HCEC 1CT (cell line): ENCODE measurements at regions not wholly inside any gene's neighbourhood (a gene's known extent, or its start where the extent isn't known, plus 50 kb on each side); places are given as distances from the start of the nearest gene placed in this dataset.
"Not testable (repeated sequence)": the region's sequence is repeated elsewhere in the genome, so short reads cannot be mapped to it uniquely, and the experiment has no call there.

Source experiments
- DNase-seq: peaks from one replicate; pipeline ENCODE4 v3.0.0-alpha.2; 2017

- DNase-seq: no peak
These were observed 241.4 kb upstream of the DGKB start for GRCh38 chr7:15143936-15144335.

- no peak for DNase-seq
These were observed 240.6 kb upstream of the DGKB start for GRCh38 chr7:15143121-15143520.

GRCh38 chr7:15140431-15140830, 237.9 kb upstream of the DGKB start:
- no peak for DNase-seq

- no peak for DNase-seq
These were observed 229.1 kb upstream of the DGKB start for GRCh38 chr7:15131661-15132060.

- peak; percentile 80 for DNase-seq
These were observed 228.4 kb upstream of the DGKB start for GRCh38 chr7:15130666-15131541.

- no peak for DNase-seq
These were observed 226.2 kb upstream of the DGKB start for GRCh38 chr7:15128716-15129115.

- DNase-seq: not testable (repeated sequence)
These were observed 224.1 kb upstream of the DGKB start for GRCh38 chr7:15126653-15127052.

GRCh38 chr7:15123901-15124300, 221.3 kb upstream of the DGKB start:
- DNase-seq: no peak

- DNase-seq: peak; percentile 74
These were observed 211.2 kb upstream of the DGKB start for GRCh38 chr7:15113752-15114151.

- no peak for DNase-seq
These were observed 203.2 kb upstream of the DGKB start for GRCh38 chr7:15105711-15106110.

- no peak for DNase-seq
These were observed 202.0 kb upstream of the DGKB start for GRCh38 chr7:15104411-15105092.

- no peak for DNase-seq
These were observed 196.5 kb upstream of the DGKB start for GRCh38 chr7:15099074-15099473.

GRCh38 chr7:15096853-15097252, 194.3 kb upstream of the DGKB start:
- no peak for DNase-seq

- DNase-seq: no peak
These were observed 192.4 kb upstream of the DGKB start for GRCh38 chr7:15094989-15095388.

- no peak for DNase-seq
These were observed 185.2 kb upstream of the DGKB start for GRCh38 chr7:15087771-15088170.

GRCh38 chr7:15086862-15087261, 184.3 kb upstream of the DGKB start:
- no peak for DNase-seq

- no peak for DNase-seq
These were observed 183.6 kb upstream of the DGKB start for GRCh38 chr7:15086131-15086611.

GRCh38 chr7:15085366-15085765, 182.8 kb upstream of the DGKB start:
- no peak for DNase-seq

- no peak for DNase-seq
These were observed 181.8 kb upstream of the DGKB start for GRCh38 chr7:15084368-15084767.

- DNase-seq: no peak
These were observed 179.3 kb upstream of the DGKB start for GRCh38 chr7:15081891-15082290.

- DNase-seq: no peak
These were observed 170.8 kb upstream of the DGKB start for GRCh38 chr7:15073301-15073700.

GRCh38 chr7:15068324-15068723, 165.8 kb upstream of the DGKB start:
- no peak for DNase-seq

- DNase-seq: no peak
These were observed 154.7 kb upstream of the DGKB start for GRCh38 chr7:15057272-15057671.

GRCh38 chr7:15054304-15054703, 151.8 kb upstream of the DGKB start:
- not testable (repeated sequence) for DNase-seq
